HG03571 (cell line): ENCODE measurements at regions not wholly inside any gene's neighbourhood (a gene's known extent, or its start where the extent isn't known, plus 50 kb on each side); places are given as distances from the start of the nearest gene placed in this dataset.
"Not testable (repeated sequence)": the region's sequence is repeated elsewhere in the genome, so short reads cannot be mapped to it uniquely, and the experiment has no call there.

Experiments
- ATAC-seq: cut with Tn5 transposase; IDR thresholded peaks from one replicate; pipeline ENCODE4 v1.9.1; 2021; ENCODE audit not compliant: unreplicated experiment

DNA sequence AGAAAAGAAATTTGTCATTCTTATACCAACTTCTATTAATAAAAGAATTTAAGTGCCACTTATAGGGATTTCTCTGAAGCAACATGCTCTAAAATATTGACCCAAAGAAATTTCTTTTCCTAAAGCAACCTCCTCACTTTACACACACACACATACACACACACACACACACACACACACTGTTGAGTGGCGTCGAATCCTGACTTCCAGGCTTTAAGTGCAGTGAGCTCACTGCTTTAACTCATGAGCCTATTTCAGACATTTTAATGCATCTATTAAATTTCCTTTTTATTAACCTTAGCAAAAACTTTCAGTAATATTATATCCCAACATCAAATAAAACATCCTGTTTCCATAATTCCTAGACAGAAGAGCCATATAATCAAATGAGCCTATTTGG is 229.1 kb upstream of the ACVR2A start:
- no peak for ATAC-seq

DNA sequence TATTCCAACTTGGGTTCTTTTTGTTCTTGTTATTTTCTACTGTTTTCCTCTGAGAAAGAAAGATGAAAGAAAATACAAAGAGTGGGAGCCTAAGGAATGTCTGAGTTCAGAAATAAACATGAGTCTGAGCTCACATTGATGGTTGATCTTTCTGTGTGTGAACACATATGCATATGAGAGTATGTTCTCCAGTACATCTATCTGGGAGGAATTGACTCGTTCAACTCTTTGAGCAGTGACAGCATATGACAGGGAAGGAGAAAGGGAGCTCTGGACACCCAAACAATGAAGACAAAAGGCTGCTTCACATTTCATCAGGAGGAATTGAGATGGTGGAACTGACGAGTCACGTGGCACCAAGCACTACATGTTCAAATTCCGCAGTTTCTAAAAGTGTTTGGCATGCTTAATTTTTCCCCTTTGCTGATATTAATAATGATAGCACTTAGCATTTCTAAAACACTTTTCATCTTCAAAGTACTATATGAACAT is 229.8 kb upstream of the ACVR2A start:
- ATAC-seq: no peak

- no peak for ATAC-seq
Observed at GRCh38 chr2:147614471-147614870, 230.4 kb upstream of the ACVR2A start.

GRCh38 chr2:147610496-147611040 is 234.3 kb upstream of the ACVR2A start:
- no peak for ATAC-seq

GRCh38 chr2:147609301-147609700 is 235.5 kb upstream of the ACVR2A start:
- ATAC-seq: no peak

GRCh38 chr2:147607379-147607778 is 237.4 kb upstream of the ACVR2A start:
- ATAC-seq: no peak

GRCh38 chr2:147603876-147604275 is 241.0 kb upstream of the ACVR2A start:
- ATAC-seq: no peak

GRCh38 chr2:147603447-147603846 is 241.4 kb upstream of the ACVR2A start:
- no peak for ATAC-seq

DNA sequence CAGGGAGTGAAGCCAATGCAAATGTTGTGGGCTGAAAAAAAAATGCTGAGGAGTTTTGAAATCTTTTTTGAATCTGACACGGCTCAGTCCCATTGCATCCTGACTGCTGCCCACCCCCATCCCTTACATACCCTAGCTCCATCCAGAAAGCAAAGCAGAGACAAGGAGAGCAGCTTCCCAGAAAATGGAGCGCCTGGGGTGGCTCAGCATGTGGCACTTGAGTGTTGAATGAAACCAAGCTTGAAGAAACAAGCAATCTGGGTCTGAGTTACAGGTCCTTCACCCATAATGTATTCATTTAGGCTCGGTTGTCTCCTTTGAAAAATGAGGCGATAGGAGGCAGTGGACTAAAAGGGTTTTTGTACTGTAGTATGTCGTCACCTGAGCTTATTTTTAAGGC is 244.2 kb upstream of the ACVR2A start:
- ATAC-seq: no peak

DNA sequence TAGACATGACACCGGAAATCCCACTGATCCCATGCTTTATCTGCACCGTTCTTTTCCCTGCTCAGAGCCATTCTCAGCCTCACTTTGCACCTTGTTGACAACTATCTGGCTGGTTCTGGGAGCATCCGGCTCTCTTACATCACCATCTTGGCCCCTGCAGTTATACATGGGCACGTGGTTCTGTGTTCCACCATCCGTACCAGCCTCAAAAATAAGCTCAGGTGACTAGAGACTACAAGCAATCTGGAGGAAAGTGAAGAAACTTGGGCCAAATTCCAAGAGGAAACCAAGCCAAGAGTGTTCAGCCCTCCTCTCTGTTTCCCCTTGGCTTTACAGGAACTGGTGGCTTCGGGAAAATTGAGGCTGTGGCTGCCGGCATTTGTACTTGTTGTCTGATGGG is 244.6 kb upstream of the ACVR2A start:
- no peak for ATAC-seq

- ATAC-seq: no peak
Observed at GRCh38 chr2:147595200-147595599, 249.6 kb upstream of the ACVR2A start.

- ATAC-seq: no peak
Observed at GRCh38 chr2:147594038-147594437, 250.8 kb upstream of the ACVR2A start.

GRCh38 chr2:147592784-147593183 is 252.0 kb upstream of the ACVR2A start:
- not testable (repeated sequence) for ATAC-seq

DNA sequence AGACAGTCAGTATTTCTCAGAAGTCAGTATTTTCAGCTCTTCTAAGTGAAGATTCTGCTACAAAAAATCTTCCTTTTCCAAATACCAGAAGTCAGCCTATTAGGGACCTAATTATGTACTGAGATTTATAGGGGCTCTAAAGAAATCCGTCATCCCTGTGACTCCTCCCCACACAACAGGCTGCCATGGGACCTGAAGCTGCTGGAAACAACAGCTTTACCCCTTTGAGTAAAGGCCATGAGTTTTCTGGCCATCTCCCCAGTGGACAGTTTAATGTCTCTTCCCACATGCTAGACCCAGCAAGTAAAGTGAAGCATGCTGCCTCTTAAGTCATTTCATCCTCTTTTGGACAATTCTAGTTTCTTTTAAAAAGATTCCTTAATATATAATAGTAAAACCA is 255.7 kb upstream of the ACVR2A start:
- ATAC-seq: no peak

DNA sequence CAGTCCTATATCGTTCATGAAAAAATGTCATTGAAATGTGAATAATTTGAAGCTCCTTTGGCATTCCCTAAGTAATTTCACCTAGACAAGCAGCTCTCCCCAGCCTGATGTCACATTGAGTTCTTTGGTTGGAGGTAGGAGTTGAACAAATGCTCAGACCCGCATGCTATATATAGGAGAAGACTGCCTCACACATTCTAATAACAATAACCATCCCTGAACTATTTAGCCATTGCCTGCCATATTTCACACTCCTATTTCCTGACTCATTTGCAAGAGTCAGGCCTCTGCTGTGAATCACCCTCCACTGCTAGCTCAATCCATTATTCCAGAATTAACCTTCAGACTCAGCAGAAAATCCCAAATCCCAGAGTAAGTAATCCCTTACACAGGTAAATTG is 256.6 kb upstream of the ACVR2A start:
- no peak for ATAC-seq

DNA sequence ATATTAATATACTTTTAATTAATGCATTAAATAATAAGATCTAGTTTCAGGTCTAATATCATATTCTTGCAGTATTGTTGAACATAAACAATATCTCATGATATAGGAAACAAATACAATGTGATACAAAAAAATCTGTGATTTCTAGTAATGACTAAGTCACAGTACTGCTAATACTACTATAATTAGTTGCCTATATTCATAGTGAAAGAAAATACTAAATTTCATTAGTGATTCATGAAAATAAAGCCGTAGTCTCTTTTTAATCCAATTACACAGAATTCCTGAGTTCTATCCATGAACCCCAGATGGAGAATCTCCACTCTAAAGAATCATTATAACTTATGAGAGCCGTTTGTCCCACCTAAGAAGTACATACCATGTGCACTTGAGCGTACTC is 266.3 kb upstream of the ACVR2A start:
- no peak for ATAC-seq

- no peak for ATAC-seq
Observed at GRCh38 chr2:147577998-147578380, 266.8 kb upstream of the ACVR2A start.

GRCh38 chr2:147577323-147577997 is 267.4 kb upstream of the ACVR2A start:
- no peak for ATAC-seq

DNA sequence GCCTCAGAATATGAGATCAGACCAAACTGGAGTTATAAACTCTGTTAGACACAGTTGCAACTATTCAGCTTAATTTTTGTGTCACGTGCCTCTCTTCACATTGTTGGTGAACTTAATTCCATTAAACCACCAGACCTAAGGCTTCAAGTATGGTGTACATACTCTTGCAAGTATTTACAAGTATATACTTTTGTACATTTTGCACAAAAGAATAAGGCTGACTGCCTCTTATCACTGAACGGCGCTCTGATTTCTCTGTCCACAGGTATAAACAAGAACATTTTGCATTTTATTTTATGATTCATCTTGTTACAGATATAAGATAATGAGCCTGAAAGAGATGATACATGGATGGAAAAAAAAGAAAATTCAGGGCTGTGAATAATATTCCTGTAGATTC is 269.7 kb upstream of the ACVR2A start:
- ATAC-seq: no peak

GRCh38 chr2:147572622-147573021 is 272.2 kb upstream of the ACVR2A start:
- no peak for ATAC-seq

DNA sequence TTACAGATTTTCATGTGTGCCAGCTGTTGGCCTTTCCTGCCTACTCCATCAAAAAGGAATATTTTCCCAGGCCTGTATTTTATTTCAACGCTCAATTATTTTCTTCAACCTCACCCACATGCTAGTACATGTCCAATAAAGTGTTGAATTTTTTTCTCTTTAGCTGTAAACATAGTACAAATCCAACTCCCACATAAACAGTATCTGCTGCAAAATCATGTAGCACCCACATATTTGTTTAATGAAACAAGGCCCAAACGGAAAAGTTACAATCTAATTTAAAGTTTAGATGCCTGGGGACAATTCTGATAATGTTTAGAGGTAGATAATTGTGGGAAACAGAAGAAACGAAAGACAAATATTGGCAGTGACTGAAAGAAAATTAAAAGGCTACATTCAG is 275.4 kb upstream of the ACVR2A start:
- ATAC-seq: no peak

DNA sequence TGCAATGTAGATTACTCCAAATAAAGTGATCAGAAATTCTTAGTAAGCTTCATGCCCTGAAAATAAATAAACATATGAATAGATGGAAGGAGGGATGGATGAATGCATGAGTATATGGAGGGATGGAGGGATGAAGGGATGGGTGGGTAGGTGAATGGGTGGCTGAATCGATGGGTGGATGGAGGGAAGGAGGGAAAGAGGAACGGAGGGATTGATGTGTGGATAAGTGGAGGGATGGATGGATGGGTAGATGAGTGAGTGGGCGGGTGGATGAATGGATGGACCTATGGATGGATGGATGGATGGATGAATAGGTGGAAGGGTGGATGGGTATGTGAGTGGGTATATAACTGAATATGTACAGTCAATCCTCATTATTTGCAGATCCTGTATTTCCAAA is 276.7 kb upstream of the ACVR2A start:
- no peak for ATAC-seq

GRCh38 chr2:147567136-147567535 is 277.7 kb upstream of the ACVR2A start:
- no peak for ATAC-seq
